GM18498 (cell line): ENCODE measurements at regions not wholly inside any gene's neighbourhood (a gene's known extent, or its start where the extent isn't known, plus 50 kb on each side); places are given as distances from the start of the nearest gene placed in this dataset.
A peak's percentile ranks its signal among the peaks of the same experiment; 100 is the strongest.
"Not testable (repeated sequence)": the region's sequence is repeated elsewhere in the genome, so short reads cannot be mapped to it uniquely, and the experiment has no call there.

Experiments used
- ATAC-seq: cut with Tn5 transposase; IDR thresholded peaks from one replicate; pipeline ENCODE4 v1.9.1; 2021; ENCODE audit warnings: mild to moderate bottlenecking, moderate library complexity; ENCODE audit not compliant: unreplicated experiment

- ATAC-seq, result no peak
Measured at GRCh38 chr1:148386617-148387016, 96.5 kb downstream of the PPIAL4G start.

GRCh38 chr1:148386031-148386398, 97.1 kb downstream of the PPIAL4G start:
- not testable (repeated sequence) for ATAC-seq

- ATAC-seq, result no peak
Measured at GRCh38 chr1:148385371-148386030, 97.6 kb downstream of the PPIAL4G start.

- no peak for ATAC-seq
Measured at GRCh38 chr1:148383966-148384365, 99.1 kb downstream of the PPIAL4G start.

GRCh38 chr1:148379697-148380096, 103.4 kb downstream of the PPIAL4G start:
- no peak for ATAC-seq

- no peak for ATAC-seq
Measured at GRCh38 chr1:148379170-148379500, 104.0 kb downstream of the PPIAL4G start.

GRCh38 chr1:148377992-148378391, 105.1 kb downstream of the PPIAL4G start:
- ATAC-seq, result not testable (repeated sequence)

GRCh38 chr1:148377045-148377444, 106.1 kb downstream of the PPIAL4G start:
- ATAC-seq, result not testable (repeated sequence)

- no peak for ATAC-seq
Measured at GRCh38 chr1:148374101-148374500, 109.0 kb downstream of the PPIAL4G start.

- ATAC-seq, result no peak
Measured at GRCh38 chr1:148373192-148373925, 109.7 kb downstream of the PPIAL4G start.

- no peak for ATAC-seq
Measured at GRCh38 chr1:148372731-148373130, 110.4 kb downstream of the PPIAL4G start.

- ATAC-seq, result not testable (repeated sequence)
Measured at GRCh38 chr1:148372051-148372726, 110.9 kb downstream of the PPIAL4G start.

- ATAC-seq, result peak; percentile 54
Measured at GRCh38 chr1:148371551-148371994, 111.5 kb downstream of the PPIAL4G start.

GRCh38 chr1:148370661-148371060, 112.4 kb downstream of the PPIAL4G start:
- ATAC-seq, result not testable (repeated sequence)

GRCh38 chr1:148367596-148367995, 115.5 kb downstream of the PPIAL4G start:
- ATAC-seq, result no peak

- not testable (repeated sequence) for ATAC-seq
Measured at GRCh38 chr1:148366136-148366753, 116.9 kb downstream of the PPIAL4G start.

GRCh38 chr1:148365151-148365550, 118.0 kb downstream of the PPIAL4G start:
- not testable (repeated sequence) for ATAC-seq

- ATAC-seq, result not testable (repeated sequence)
Measured at GRCh38 chr1:148363979-148364378, 119.1 kb downstream of the PPIAL4G start.

GRCh38 chr1:148363439-148363810, 119.7 kb downstream of the PPIAL4G start:
- no peak for ATAC-seq

- ATAC-seq, result no peak
Measured at GRCh38 chr1:148362626-148363438, 120.3 kb downstream of the PPIAL4G start.

GRCh38 chr1:148362216-148362611, 120.9 kb downstream of the PPIAL4G start:
- no peak for ATAC-seq
